ENCODE measurements at regions not wholly inside any gene's neighbourhood (a gene's known extent, or its start where the extent isn't known, plus 50 kb on each side); places are given as distances from the start of the nearest gene placed in this dataset.

- TF ChIP-seq MAX (IDR thresholded peaks at IDR 0.05) = no peak
- TF ChIP-seq JUND (IDR thresholded peaks at IDR 0.05) = no peak
- no peak for TF ChIP-seq CTCF (IDR thresholded peaks at IDR 0.05; ENCODE audit: low read depth, low read length, missing input control)
These were observed 62.6 kb upstream of the SEM1 start for GRCh38 chr7:96772139-96772694.
